Neural cell (in vitro differentiated cells): ENCODE measurements at regions not wholly inside any gene's neighbourhood (a gene's known extent, or its start where the extent isn't known, plus 50 kb on each side); places are given as distances from the start of the nearest gene placed in this dataset.

ENCODE experiments used
- H2AFZ ChIP-seq: fragments of 200-600, 300-800 bp; sonication (generic), shearing (Covaris generic); 2 replicates; pipeline ENCODE4 v1.6.0; 2014; ENCODE audit warnings: low read depth, mild to moderate bottlenecking, antibody characterized with exemption, low read length, moderate library complexity
- H3F3A ChIP-seq: fragments of 200-600 bp; shearing (Covaris generic); 2 replicates; pipeline ENCODE4 v1.6.1; 2016; ENCODE audit warnings: mild to moderate bottlenecking, moderate library complexity, mixed read lengths, antibody characterized with exemption, low read length; ENCODE audit not compliant: insufficient read depth, poor library complexity, severe bottlenecking
- H3K27ac ChIP-seq: fragments of 200-600, 300-800 bp; sonication (generic), shearing (Covaris generic); 2 replicates; pipeline ENCODE4 v1.5.1; 2014; ENCODE audit warnings: mild to moderate bottlenecking, low read length, moderate library complexity
- H3K27me3 ChIP-seq: fragments of 300-800, 200-600 bp; sonication (generic), shearing (Covaris generic); 2 replicates; pipeline ENCODE4 v1.6.0; 2014; ENCODE audit warnings: mild to moderate bottlenecking, low read depth, low read length, moderate library complexity; ENCODE audit not compliant: insufficient read depth
- H3K36me3 ChIP-seq: fragments of 300-800, 200-600 bp; sonication (generic), shearing (Covaris generic); 2 replicates; pipeline ENCODE4 v1.5.1; 2014; ENCODE audit warnings: mild to moderate bottlenecking, antibody characterized with exemption, low read length, moderate library complexity; ENCODE audit not compliant: insufficient read depth
- H3K4me2 ChIP-seq: fragments of 300-800, 200-600 bp; sonication (generic), shearing (Covaris generic); 2 replicates; pipeline ENCODE4 v1.6.0; 2014; ENCODE audit warnings: mild to moderate bottlenecking, low read length
- H3K4me3 ChIP-seq: fragments of 300-800, 200-600 bp; sonication (generic), shearing (Covaris generic); 2 replicates; pipeline ENCODE4 v1.5.1; 2014; ENCODE audit warnings: mild to moderate bottlenecking, low read length, moderate library complexity
- H3K79me2 ChIP-seq: fragments of 200-600 bp; shearing (Covaris generic); replicated peaks from 2 replicates; pipeline ENCODE4 v1.6.0; 2014; ENCODE audit warnings: mild to moderate bottlenecking, low read length, moderate library complexity; ENCODE audit not compliant: insufficient read depth
- H3K9ac ChIP-seq: fragments of 300-800, 200-600 bp; sonication (generic), shearing (Covaris generic); 2 replicates; pipeline ENCODE4 v1.6.1; 2016; ENCODE audit warnings: mild to moderate bottlenecking, low read length, mixed read lengths
- H3K9me2 ChIP-seq: fragments of 200-600 bp; shearing (Covaris generic); 2 replicates; pipeline ENCODE4 v1.6.1; 2016; ENCODE audit warnings: mild to moderate bottlenecking, low read length, mixed read lengths; ENCODE audit not compliant: insufficient read depth
- H3K9me3 ChIP-seq: fragments of 200-600, 300-800 bp; sonication (generic), shearing (Covaris generic); 2 replicates; pipeline ENCODE4 v1.6.1; 2016; ENCODE audit warnings: mild to moderate bottlenecking, mixed run types, low read length, moderate library complexity, mixed read lengths
- H4K20me1 ChIP-seq: fragments of 200-600 bp; shearing (Covaris generic); 2 replicates; pipeline ENCODE4 v1.6.1; 2016; ENCODE audit warnings: mild to moderate bottlenecking, mixed run types; ENCODE audit not compliant: insufficient read depth
- EP300 ChIP-seq: fragments of 450-650 bp; conservative IDR thresholded peaks from 2 replicates; pipeline ENCODE4 v1.6.1; 2014; ENCODE audit warnings: antibody characterized with exemption, mild to moderate bottlenecking, moderate library complexity; ENCODE audit not compliant: poor library complexity, severe bottlenecking
- EZH2 ChIP-seq: fragments of 200-600, 300-800 bp; shearing (Covaris generic), sonication (generic); IDR thresholded peaks from 2 replicates; pipeline ENCODE4 v1.6.1; 2014; ENCODE audit warnings: antibody characterized with exemption, low read length, borderline replicate concordance, mild to moderate bottlenecking; ENCODE audit not compliant: insufficient read depth, poor library complexity, severe bottlenecking
- MXI1 ChIP-seq: fragments of 450-650 bp; conservative IDR thresholded peaks from 2 replicates; pipeline ENCODE4 v1.6.1; 2014; ENCODE audit warnings: antibody characterized with exemption, mild to moderate bottlenecking; ENCODE audit not compliant: poor library complexity, severe bottlenecking
- POLR2AphosphoS5 ChIP-seq: IDR thresholded peaks from 2 replicates; pipeline ENCODE4 v1.6.1; 2012
- RAD21 ChIP-seq: fragments of 450-650 bp; conservative IDR thresholded peaks from 2 replicates; pipeline ENCODE4 v1.6.1; 2014; ENCODE audit warnings: antibody characterized with exemption, mild to moderate bottlenecking, moderate library complexity
- SMC3 ChIP-seq: fragments of 450-650 bp; conservative IDR thresholded peaks from 2 replicates; pipeline ENCODE4 v1.6.1; 2014; ENCODE audit warnings: antibody characterized with exemption, mild to moderate bottlenecking, moderate library complexity; ENCODE audit not compliant: poor library complexity
- TAF1 ChIP-seq: IDR thresholded peaks from 2 replicates; pipeline ENCODE4 v1.6.1; 2012; ENCODE audit warnings: low read depth
- TF ChIP-seq, protein P1 (sequence below): IDR thresholded peaks from 2 replicates; pipeline ENCODE4 v1.6.1; 2012; ENCODE audit warnings: borderline replicate concordance
- TF ChIP-seq, protein P2 (sequence below): fragments of 450-650 bp; IDR thresholded peaks from 2 replicates; pipeline ENCODE4 v1.5.1; 2014; ENCODE audit warnings: antibody characterized with exemption, mild to moderate bottlenecking, moderate library complexity; ENCODE audit not compliant: poor library complexity, severe bottlenecking

DNA sequence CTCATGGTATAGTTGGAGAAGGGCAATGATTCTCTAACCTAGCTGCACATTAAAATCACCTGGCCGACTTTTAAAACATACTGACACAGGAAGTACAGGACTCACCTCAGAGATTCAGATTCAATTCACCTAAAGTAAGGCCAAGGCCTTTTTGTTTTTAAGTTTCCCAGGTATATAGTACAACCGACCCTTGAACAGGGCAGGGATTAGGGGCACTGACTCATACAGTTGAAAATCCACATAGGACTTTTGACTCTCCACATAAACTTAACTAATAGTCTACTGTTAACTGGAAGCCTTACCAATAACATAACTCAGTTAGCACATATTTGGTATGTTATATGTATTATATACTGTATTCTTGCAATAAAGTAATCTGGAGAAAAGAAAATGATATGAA, 129.5 kb upstream of the ABI3BP start:
- H3F3A ChIP-seq: no peaks in the 10 kb centered on the region
- no peaks in the 10 kb centered on the region for H4K20me1 ChIP-seq
- H3K27me3 ChIP-seq: no peaks in the 10 kb centered on the region
- H3K9me3 ChIP-seq: no peaks in the 10 kb centered on the region
- H3K9me2 ChIP-seq: no peaks in the 10 kb centered on the region
- H3K79me2 ChIP-seq: no peaks in the 10 kb centered on the region
- no peak overlapping the region for H3K27ac ChIP-seq
- TF ChIP-seq EZH2: no peak
- TF ChIP-seq RAD21: no peak
- TF ChIP-seq SMC3: no peak
- TF ChIP-seq MXI1: no peak
- no peak for TF ChIP-seq TAF1
- no peak overlapping the region for H3K4me3 ChIP-seq
- H2AFZ ChIP-seq: no peak overlapping the region
- H3K9ac ChIP-seq: no peak overlapping the region
- H3K36me3 ChIP-seq: no peaks in the 10 kb centered on the region
- H3K4me2 ChIP-seq: no peak overlapping the region

DNA sequence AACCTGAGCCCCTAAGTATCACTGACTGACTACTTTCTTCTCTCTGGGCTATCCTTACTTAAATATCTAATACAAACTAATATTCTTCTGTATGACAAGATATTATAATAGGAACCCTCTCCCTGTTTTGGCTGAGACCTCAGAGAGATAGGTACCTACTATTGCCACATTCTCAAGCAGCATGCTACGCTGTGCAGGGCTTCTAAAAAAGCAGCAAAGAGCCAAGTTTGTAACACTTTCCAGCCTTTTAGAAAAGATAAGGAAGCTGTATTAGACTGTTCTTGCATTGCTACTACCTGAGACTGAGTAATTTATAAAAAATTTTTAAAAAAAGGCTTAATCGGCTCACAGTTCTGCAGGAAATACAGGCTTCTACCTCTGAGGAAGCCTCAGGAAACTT, 126.8 kb upstream of the ABI3BP start:
- Histone ChIP-seq H3K36me3 (no peaks in the 10 kb centered on the region), H3K9me2 (no peaks in the 10 kb centered on the region), H3K4me2 (no peak overlapping the region)

More for the DNA sequence above, 126.8 kb upstream of the ABI3BP start:
- Histone ChIP-seq H3F3A (no peaks in the 10 kb centered on the region), H3K79me2 (no peaks in the 10 kb centered on the region), H4K20me1 (no peaks in the 10 kb centered on the region), H3K27me3 (no peaks in the 10 kb centered on the region), H3K9me3 (no peaks in the 10 kb centered on the region), H2AFZ (no peak overlapping the region), H3K27ac (no peak overlapping the region), H3K4me3 (no peak overlapping the region), H3K9ac (no peak overlapping the region)
- TF ChIP-seq RAD21 (no peak), MXI1 (no peak), TAF1 (no peak), EZH2 (no peak), POLR2AphosphoS5 (no peak), SMC3 (no peak), EP300 (no peak)
- TF ChIP-seq, protein P1, sequence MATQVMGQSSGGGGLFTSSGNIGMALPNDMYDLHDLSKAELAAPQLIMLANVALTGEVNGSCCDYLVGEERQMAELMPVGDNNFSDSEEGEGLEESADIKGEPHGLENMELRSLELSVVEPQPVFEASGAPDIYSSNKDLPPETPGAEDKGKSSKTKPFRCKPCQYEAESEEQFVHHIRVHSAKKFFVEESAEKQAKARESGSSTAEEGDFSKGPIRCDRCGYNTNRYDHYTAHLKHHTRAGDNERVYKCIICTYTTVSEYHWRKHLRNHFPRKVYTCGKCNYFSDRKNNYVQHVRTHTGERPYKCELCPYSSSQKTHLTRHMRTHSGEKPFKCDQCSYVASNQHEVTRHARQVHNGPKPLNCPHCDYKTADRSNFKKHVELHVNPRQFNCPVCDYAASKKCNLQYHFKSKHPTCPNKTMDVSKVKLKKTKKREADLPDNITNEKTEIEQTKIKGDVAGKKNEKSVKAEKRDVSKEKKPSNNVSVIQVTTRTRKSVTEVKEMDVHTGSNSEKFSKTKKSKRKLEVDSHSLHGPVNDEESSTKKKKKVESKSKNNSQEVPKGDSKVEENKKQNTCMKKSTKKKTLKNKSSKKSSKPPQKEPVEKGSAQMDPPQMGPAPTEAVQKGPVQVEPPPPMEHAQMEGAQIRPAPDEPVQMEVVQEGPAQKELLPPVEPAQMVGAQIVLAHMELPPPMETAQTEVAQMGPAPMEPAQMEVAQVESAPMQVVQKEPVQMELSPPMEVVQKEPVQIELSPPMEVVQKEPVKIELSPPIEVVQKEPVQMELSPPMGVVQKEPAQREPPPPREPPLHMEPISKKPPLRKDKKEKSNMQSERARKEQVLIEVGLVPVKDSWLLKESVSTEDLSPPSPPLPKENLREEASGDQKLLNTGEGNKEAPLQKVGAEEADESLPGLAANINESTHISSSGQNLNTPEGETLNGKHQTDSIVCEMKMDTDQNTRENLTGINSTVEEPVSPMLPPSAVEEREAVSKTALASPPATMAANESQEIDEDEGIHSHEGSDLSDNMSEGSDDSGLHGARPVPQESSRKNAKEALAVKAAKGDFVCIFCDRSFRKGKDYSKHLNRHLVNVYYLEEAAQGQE: no peak
- TF ChIP-seq, protein P2, sequence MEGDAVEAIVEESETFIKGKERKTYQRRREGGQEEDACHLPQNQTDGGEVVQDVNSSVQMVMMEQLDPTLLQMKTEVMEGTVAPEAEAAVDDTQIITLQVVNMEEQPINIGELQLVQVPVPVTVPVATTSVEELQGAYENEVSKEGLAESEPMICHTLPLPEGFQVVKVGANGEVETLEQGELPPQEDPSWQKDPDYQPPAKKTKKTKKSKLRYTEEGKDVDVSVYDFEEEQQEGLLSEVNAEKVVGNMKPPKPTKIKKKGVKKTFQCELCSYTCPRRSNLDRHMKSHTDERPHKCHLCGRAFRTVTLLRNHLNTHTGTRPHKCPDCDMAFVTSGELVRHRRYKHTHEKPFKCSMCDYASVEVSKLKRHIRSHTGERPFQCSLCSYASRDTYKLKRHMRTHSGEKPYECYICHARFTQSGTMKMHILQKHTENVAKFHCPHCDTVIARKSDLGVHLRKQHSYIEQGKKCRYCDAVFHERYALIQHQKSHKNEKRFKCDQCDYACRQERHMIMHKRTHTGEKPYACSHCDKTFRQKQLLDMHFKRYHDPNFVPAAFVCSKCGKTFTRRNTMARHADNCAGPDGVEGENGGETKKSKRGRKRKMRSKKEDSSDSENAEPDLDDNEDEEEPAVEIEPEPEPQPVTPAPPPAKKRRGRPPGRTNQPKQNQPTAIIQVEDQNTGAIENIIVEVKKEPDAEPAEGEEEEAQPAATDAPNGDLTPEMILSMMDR: no peak
